ENCODE measurements at regions not wholly inside any gene's neighbourhood (a gene's known extent, or its start where the extent isn't known, plus 50 kb on each side); places are given as distances from the start of the nearest gene placed in this dataset.

DNA sequence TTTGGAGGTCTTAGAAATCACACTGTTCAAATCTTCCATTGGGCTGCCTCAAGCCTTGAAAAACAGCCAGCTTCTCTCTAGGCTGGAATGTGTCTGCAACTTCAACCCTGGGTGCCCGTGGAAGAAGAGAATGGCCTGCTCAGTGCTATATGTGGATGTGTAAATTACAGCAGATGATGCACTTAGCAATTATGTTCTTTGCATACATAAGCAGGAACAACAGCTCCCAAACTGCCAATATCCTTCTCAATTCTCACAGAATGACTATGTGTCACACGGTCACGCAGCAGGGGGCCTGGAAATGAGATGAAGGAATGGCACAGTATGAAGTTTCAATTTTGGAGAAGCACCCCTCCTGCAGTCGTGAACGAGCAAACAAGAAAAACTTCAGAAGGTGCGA, 175.2 kb upstream of the SMARCA2 start:
- intact Hi-C loops (cut with DNase I; ENCODE audit: low total_unique reads), result no loop called here
- TF ChIP-seq POLR2A (IDR thresholded peaks at IDR 0.05), result no peak
- TF ChIP-seq, protein P1, sequence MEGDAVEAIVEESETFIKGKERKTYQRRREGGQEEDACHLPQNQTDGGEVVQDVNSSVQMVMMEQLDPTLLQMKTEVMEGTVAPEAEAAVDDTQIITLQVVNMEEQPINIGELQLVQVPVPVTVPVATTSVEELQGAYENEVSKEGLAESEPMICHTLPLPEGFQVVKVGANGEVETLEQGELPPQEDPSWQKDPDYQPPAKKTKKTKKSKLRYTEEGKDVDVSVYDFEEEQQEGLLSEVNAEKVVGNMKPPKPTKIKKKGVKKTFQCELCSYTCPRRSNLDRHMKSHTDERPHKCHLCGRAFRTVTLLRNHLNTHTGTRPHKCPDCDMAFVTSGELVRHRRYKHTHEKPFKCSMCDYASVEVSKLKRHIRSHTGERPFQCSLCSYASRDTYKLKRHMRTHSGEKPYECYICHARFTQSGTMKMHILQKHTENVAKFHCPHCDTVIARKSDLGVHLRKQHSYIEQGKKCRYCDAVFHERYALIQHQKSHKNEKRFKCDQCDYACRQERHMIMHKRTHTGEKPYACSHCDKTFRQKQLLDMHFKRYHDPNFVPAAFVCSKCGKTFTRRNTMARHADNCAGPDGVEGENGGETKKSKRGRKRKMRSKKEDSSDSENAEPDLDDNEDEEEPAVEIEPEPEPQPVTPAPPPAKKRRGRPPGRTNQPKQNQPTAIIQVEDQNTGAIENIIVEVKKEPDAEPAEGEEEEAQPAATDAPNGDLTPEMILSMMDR (IDR thresholded peaks at IDR 0.05), result no peak
- TF ChIP-seq EP300 (IDR thresholded peaks at IDR 0.05; ENCODE audit: low read depth), result no peak
- no peak for TF ChIP-seq POLR2AphosphoS5 (IDR thresholded peaks at IDR 0.05)
- H3K4me1 ChIP-seq, result no peaks in the 10 kb centered on the region
- in situ Hi-C loops (cut with MboI; ENCODE audit: low pct_ligation_motif_present in 1 of 4, low pct_unique_long_range_greater_than_20kb in 1 of 4, low sequenced_read_pairs in 3 of 4), result no loop called here
- H3K9me3 ChIP-seq, result no peaks in the 10 kb centered on the region
- no peak overlapping the region for H3K27ac ChIP-seq
- H3K4me3 ChIP-seq, result no peak overlapping the region
- H3K36me3 ChIP-seq, result no peaks in the 10 kb centered on the region
- H3K27me3 ChIP-seq, result no peaks in the 10 kb centered on the region
- DNase-seq, result no peak
- WGBS, 2 donors (ENCODE audit: low coverage in 1 of 2), result 74% methylated on average over 6 of the region's 6 CpGs; no CpG with 5 or more reads in 1 of the 2 donors

DNA sequence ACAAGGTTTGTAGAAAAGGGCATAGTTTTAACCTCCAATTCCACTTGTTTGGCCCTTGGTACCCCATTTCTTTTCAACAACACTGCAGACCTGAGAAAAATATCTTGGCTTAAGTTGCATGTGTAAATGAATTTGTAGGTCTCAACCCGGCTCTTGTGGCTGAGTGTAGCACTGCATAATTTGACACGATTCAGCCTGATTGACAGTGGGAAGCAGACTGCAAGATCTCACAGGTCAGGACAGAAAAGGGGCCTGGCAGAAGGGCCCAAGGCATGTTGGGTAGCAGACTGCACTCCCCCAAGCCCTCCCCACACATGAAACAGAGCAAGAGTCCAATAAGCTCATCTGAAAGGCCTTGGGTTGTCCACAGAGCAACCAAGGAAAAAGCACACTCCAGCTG, 169.7 kb upstream of the SMARCA2 start:
- TF ChIP-seq, protein P1 (IDR thresholded peaks at IDR 0.05), result no peak
- TF ChIP-seq POLR2AphosphoS5 (IDR thresholded peaks at IDR 0.05), result no peak
- Histone ChIP-seq H3K4me3 (no peak overlapping the region), H3K36me3 (no peaks in the 10 kb centered on the region), H3K9me3 (no peaks in the 10 kb centered on the region), H3K27ac (no peak overlapping the region), H3K4me1 (no peaks in the 10 kb centered on the region), H3K27me3 (no peaks in the 10 kb centered on the region)
- intact Hi-C loops (cut with DNase I; ENCODE audit: low total_unique reads) (no loop called here), in situ Hi-C loops (cut with MboI; ENCODE audit: low pct_ligation_motif_present in 1 of 4, low pct_unique_long_range_greater_than_20kb in 1 of 4, low sequenced_read_pairs in 3 of 4) (no loop called here)
- 54 to 60% methylated on average over 1 to 2 of the region's 2 CpGs for WGBS, 2 donors (ENCODE audit: low coverage in 1 of 2)
- DNase-seq, result no peak

DNA sequence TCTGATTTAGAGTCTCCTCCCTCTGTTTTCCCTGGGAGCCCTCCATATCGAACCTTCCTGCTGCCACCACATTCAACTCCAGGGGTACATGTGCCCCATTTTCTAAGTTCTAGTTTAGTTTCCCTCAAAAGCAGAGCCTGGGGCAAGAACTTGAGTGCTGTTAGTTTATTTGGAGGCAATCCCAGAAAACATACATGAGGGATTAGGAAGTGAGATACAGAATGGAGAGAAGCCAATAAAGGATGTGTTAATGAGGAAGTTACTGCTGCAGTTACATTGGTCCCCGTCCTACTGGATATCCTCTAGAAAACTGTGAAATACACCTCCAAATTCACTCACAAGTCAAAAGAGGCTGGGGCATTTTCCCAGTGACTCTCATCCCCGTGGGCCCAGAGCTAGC, 159.4 kb upstream of the SMARCA2 start:
- WGBS, 2 donors (ENCODE audit: low coverage in 1 of 2), result 20 to 46% methylated on average over 2 to 3 of the region's 3 CpGs
- H3K4me1 ChIP-seq, result no peaks in the 10 kb centered on the region
- H3K9me3 ChIP-seq, result no peaks in the 10 kb centered on the region
- DNase-seq, result no peak
- intact Hi-C loops (cut with DNase I; ENCODE audit: low total_unique reads) (no loop called here), in situ Hi-C loops (cut with MboI; ENCODE audit: low pct_ligation_motif_present in 1 of 4, low pct_unique_long_range_greater_than_20kb in 1 of 4, low sequenced_read_pairs in 3 of 4) (no loop called here)
- H3K27me3 ChIP-seq, result no peaks in the 10 kb centered on the region
- no peaks in the 10 kb centered on the region for H3K36me3 ChIP-seq
- TF ChIP-seq POLR2AphosphoS5 (IDR thresholded peaks at IDR 0.05) (no peak), EP300 (IDR thresholded peaks at IDR 0.05; ENCODE audit: low read depth) (no peak), POLR2A (IDR thresholded peaks at IDR 0.05) (no peak)
- TF ChIP-seq, protein P1 (IDR thresholded peaks at IDR 0.05), result no peak
- H3K27ac ChIP-seq, result no peak overlapping the region
- no peak overlapping the region for H3K4me3 ChIP-seq

DNA sequence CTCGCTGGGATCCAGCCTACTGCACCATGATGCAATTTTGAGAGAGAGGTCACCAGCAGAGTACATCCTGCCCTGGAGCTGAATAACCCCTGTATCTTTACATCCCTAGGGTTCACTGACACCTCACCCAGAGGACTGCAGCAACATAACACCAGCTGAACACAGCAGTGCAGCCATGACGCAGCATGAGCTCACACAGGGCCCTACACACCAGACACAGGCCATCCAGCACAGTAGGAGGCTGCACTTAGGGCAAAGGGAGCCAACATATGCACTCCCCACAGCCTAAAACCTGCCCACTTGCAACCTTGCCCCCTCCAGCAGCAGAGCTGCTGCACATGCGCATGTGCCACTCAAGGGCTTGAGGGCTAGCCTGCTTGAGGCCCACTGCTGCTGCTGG, 157.3 kb upstream of the SMARCA2 start:
- WGBS, 2 donors (ENCODE audit: low coverage in 1 of 2), result 91% methylated on average over 3 of the region's 3 CpGs; no CpG with 5 or more reads in 1 of the 2 donors
- H3K36me3 ChIP-seq, result no peaks in the 10 kb centered on the region
- H3K27ac ChIP-seq, result no peak overlapping the region
- TF ChIP-seq EP300 (IDR thresholded peaks at IDR 0.05; ENCODE audit: low read depth), result no peak
- TF ChIP-seq, protein P1 (IDR thresholded peaks at IDR 0.05), result no peak
- no peak for TF ChIP-seq POLR2A (IDR thresholded peaks at IDR 0.05)
- TF ChIP-seq POLR2AphosphoS5 (IDR thresholded peaks at IDR 0.05), result no peak
- in situ Hi-C loops (cut with MboI; ENCODE audit: low pct_ligation_motif_present in 1 of 4, low pct_unique_long_range_greater_than_20kb in 1 of 4, low sequenced_read_pairs in 3 of 4) (no loop called here), intact Hi-C loops (cut with DNase I; ENCODE audit: low total_unique reads) (no loop called here)
- no peaks in the 10 kb centered on the region for H3K27me3 ChIP-seq
- H3K9me3 ChIP-seq, result no peaks in the 10 kb centered on the region
- H3K4me1 ChIP-seq, result no peaks in the 10 kb centered on the region
- no peak for DNase-seq
- no peak overlapping the region for H3K4me3 ChIP-seq

All from transverse colon (tissue), 4 donors.